GM12891 (cell line): ENCODE measurements at regions not wholly inside any gene's neighbourhood (a gene's known extent, or its start where the extent isn't known, plus 50 kb on each side); places are given as distances from the start of the nearest gene placed in this dataset.

Source experiments
- PAX5 ChIP-seq: IDR thresholded peaks from 2 replicates; pipeline ENCODE4 v1.6.1; 2011; ENCODE audit warnings: low read length, moderate library complexity, mild to moderate bottlenecking; ENCODE audit not compliant: insufficient read depth, severe bottlenecking
- POLR2A ChIP-seq: IDR thresholded peaks from 2 replicates; pipeline ENCODE4 v1.6.1; 2011; ENCODE audit warnings: low read depth, low read length, control low read depth
- POLR2AphosphoS5 ChIP-seq: IDR thresholded peaks from 2 replicates; pipeline ENCODE4 v1.6.1; 2011; ENCODE audit warnings: low read depth, low read length, control low read depth
- POU2F2 ChIP-seq: IDR thresholded peaks from 2 replicates; pipeline ENCODE4 v1.6.1; 2011; ENCODE audit warnings: low read depth, mild to moderate bottlenecking, control low read depth, low read length, moderate library complexity
- SPI1 ChIP-seq: IDR thresholded peaks from 2 replicates; pipeline ENCODE4 v1.6.1; 2011; ENCODE audit warnings: low read depth, low read length, control low read depth
- TAF1 ChIP-seq: IDR thresholded peaks from 2 replicates; pipeline ENCODE4 v1.6.1; 2011; ENCODE audit warnings: low read depth, low read length, control low read depth

- TF ChIP-seq POLR2A (no peak), POLR2AphosphoS5 (no peak), TAF1 (no peak), POU2F2 (no peak), PAX5 (no peak), SPI1 (no peak)
Observed at GRCh38 chr18:51656249-51656648, 458.8 kb upstream of the MEX3C start.
